ENCODE measurements at regions not wholly inside any gene's neighbourhood (a gene's known extent, or its start where the extent isn't known, plus 50 kb on each side); places are given as distances from the start of the nearest gene placed in this dataset.
"Not testable (repeated sequence)": the region's sequence is repeated elsewhere in the genome, so short reads cannot be mapped to it uniquely, and the experiment has no call there.

DNA sequence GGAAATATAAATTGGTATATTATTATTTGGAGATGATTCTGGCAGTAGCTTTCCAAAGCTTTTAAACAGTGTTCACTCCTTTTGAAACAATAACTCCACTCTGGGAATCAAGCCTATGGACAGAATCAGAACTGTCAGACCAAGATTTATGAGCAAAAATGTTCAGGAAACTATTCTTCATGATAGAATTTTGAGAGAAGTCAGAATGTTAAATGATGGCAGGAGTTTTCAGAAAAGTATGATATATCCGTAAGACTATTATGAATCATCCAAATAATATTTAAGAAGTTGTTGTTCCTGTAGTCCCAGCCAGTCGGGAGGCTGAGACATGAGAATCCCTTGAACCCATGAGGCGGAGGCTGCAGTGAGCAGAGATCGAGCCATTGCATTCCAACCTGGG, 50.5 kb upstream of the ADGRG2 start:
- no peak for DNase-seq

DNA sequence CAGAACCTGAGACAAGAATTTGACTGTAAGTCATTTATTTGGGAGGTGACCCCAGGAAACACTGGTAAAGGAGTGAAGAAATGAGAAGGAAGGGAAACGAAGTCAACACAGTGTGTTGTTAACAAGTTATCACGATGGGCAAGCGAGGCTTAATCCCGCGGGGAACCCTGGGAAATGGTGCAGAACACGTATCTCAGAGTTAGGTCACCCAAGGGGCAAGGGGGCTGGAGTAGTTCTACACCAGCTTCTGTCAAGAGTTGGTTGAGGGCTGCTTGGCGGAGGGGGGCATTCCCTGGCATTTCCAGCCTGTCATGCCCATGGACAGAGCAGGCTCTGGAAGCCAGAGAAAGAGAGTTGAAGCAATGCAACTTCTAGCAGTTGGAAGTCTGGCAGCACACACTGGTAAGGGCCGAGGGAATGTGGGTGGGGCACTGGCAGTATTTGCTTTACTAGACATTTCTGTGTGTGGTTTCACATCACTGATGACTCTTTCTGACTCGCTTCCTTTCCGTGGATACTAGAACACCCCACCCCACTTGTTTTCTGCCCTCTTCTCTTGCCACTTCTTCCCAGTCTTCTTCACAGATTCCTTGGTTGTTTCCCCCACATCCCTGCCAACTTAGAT, 52.2 kb upstream of the ADGRG2 start:
- no peak for DNase-seq

DNA sequence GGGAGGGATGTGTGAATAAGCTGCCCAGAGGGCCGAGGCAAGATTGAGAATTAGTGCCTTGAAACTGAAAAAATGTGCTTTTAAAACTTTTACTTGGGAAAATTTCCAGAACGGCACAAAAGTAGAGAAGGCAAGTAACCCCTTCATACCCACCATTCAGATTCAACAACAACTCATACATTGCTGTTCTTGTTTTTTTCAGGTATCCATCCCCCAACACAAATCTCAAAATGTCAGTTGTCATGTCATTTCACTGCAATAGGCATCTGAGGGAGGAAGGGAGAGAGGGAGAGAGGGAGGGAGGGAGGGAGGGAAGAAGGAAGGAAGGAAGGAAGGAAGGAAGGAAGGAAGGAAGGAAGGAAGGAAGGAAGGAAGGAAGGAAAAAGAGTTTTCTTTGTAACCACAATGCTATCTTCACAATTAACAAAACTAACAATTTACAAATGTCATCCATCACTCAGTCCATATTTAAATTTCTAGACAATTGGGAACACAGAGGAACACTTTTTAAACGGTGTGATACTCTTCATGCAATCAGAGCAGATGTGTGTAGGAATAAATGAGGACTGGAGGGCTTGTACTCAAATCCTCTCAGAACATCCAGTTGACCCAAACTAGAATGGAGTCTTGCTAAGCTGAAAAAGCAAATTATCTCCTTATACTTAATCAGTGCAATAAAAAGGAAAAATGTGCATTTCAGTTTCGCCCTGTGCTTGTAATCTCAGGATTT, 54.8 kb upstream of the ADGRG2 start:
- DNase-seq: no peak

DNA sequence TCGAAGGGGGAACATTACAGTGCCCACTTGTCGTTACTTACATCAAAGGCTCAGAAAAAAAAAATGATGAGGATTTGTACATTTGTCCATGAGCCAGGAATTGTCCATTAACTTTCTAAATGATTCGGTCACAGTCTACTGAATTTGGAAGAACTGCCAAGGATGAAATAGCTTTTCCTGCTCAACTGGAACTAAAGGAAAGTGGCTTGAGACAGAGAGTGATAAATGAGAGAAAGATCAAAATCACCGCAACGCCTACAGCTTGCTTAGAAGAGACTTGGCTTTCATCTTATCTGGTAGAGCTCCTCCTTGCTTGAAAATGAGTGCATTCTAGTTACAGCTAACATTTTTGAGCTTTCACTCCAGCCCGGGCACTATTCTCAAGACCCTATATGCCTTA, 55.5 kb upstream of the ADGRG2 start:
- DNase-seq: peak; percentile 8

DNA sequence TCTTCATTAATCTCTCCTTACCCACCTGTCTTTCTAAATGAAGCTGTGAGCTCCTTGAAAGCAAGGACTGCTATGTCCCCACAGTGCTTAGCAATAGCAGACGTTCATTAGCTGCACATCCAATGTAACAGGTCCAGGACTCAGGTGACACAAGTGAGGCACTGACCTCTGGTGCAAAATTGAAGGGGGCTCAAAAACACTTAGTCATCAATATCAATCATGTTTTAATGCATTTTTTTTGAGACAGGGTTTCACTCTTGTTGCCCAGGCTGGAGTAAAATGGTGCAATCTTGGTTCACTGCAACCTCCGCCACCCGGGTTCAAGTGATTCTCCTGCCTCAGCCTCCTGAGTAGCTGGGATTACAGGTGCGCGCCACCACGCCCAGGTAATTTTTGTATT, 56.1 kb upstream of the ADGRG2 start:
- no peak for DNase-seq

DNA sequence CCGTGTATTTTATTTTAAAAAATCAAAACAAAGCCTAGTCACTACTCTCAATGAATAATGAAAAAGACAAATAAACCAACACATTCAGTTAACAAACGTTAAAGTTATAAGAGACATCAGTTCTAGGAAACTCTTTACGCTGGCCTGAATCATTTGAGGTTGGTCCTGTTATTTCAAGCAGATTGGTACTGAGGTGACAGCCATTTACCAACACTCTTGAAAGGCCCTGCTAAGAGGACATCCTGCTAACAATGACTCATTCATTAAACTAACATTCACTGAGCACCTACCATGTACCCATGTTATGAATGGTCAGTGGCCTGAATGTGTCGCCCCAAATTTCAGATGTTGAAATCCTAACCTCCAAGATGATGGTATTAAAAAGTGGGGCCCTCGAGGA, 57.1 kb upstream of the ADGRG2 start:
- no peak for DNase-seq

DNA sequence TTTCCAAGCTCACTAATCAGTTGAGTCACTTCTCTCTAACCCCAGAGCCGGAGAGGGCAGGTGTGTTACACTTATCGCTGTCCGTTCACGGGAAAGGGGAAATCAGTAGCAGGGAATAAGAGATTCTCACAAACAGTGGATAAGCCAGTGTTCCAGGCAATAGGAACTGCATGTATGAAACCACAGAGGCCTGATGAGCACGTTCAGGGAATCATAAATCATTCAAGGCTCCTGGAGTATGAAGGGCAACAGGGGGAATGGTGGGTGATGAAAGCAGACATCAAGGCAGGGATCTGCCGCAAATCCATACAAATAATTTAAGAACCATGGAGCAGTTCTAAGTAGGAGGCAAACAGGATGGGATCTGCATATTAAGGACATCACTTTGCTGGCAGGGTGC, 59.1 kb upstream of the ADGRG2 start:
- DNase-seq: no peak

DNA sequence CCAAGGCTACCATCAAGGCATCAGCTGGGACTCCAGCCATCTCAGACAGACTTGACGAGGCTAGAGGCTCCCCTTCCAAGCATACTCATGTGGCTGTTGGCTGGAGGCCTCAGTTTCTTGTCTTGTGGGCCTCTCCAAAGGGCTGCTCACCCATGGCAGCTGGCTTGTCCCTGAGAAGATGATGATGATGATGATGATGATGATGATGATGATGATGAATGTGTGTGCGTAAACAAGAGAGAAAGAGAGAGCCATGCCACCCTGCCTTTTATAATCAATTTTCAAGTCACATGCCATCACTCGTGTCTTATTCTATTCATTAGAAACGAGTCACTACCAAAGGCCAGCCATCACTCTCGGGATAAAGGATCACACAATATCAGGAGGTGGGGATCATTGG, 60.5 kb upstream of the ADGRG2 start:
- DNase-seq: no peak

DNA sequence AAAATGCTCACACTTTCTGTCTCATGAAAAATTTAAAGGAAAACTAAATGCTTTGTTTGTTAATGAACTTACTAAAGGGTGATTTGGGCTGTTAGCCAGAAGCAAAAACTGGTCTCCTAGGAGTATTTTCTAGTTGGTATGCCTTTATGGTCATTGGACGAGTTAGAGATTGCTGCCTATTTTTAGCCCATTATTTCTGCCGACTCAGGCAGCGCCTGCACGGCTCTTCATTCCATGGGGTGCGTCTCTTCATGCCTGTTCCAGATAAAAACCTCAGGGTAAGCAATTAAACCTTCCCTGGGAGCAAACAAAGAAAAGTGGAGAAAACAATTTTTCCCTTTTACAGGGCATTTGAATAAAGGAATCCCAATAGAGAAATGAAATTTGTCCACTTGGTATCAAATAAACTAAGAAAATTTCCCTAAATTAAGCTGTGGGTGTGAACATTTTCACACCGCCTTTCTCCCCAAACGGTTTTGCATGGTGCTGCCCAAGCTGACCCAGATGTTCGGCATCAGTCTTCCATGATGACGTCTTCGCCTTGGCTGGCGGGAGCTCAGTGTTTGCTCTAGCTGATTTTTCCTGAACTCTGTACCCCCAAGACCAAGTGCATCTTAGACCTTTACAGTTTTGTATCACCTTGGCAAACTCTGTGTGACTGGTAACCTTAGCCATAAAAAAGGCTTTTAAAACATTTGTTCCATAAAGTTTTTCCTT, 61.7 kb upstream of the ADGRG2 start:
- no peak for DNase-seq

DNA sequence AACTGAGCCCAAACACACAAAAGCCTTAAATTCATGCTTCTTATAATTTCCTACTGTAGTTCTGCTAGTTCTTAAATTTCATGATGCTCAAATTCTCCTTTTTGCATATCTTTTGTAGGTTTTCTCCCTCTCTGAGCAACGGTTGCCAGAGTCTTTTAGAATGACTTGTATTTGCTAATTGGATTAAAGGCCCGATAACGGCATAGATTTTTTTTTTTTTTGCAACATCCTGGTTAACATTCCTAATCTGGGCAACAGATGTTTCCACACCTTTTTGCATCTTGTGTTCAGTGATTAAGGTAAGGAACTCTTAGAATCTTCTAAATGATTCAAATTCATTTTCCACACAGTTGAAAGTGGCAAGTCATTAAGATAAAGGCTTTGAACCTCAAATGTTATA, 66.3 kb upstream of the ADGRG2 start:
- no peak for DNase-seq

DNA sequence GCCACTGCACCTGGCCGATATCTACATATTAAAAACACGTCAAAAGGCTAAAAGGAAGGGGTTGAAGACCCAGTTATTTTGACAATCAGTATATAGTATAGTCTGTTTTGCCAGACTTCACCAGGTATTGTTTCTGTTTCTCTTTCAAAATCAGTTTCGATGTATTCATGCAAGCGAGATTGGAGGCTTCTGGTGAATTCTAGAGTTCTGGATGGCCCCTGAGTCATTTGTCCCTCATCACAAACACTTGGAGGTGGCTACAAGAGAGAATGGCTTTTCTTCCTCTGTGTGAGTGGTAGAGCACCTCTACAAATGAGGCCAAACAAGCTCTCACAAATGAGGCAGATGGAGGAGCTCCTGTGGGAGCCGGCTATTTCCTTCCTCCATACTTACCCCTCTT, 68.6 kb upstream of the ADGRG2 start:
- DNase-seq: no peak

DNA sequence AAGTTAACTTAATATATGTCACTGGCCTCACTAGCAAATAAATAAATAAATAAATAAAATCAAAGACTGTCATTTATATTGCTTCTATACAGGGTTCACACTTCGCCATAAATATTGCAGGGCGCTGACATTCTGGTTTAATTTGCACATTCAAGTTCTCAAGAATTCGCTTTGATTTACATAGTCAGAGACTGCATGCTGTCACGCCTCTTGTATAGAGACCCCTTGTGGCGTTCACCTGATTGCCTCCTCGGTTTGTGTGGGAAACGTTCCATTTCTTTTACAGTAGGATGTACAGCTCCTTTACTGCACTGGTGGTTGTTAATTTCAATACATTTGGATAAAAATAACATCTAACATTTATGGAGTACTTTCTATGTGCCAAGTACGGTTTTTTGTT, 71.3 kb upstream of the ADGRG2 start:
- no peak for DNase-seq

DNA sequence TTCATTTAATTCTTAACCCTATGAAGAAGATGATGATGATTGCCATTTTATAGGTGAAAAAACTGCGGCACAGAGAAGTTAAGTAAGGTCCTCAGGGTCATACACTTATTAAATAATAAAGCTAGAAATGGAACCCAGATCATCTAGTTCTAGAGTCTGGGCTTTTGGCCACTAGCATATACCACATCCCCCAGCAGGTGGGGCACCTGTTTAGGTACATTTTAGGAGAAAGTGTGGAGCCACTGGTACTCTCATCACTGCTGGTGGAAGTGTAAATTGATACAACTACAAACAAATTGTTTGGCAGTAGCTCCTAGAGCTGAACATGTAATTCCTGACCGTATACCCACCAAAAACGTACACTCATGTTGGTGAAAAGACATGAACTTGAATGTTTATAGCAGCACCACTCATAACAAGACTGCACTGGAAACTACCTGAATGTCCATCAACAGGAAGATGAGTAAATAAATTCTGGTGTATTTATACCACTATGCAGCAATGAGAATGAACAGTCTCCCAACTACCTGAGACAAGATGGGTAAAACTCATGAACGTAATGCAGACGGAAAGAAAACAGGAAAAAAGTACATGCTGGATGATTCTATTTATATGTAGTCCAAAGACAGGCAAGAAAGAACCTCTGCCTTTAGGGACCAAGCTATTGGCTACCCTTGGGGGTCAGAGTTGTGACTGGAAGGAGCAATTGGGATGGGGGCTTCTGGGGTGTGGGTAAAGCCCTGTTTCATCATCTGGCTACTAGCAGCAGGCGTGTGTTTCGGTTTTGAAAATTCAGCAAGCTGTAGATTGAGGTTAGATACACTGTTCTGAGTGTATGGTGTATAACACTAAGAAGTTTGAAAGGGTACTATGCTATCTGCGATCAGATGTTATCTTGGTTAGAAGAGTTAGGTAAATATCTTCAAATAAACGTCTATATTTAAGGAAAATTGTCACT, 72.3 kb upstream of the ADGRG2 start:
- no peak for DNase-seq

DNA sequence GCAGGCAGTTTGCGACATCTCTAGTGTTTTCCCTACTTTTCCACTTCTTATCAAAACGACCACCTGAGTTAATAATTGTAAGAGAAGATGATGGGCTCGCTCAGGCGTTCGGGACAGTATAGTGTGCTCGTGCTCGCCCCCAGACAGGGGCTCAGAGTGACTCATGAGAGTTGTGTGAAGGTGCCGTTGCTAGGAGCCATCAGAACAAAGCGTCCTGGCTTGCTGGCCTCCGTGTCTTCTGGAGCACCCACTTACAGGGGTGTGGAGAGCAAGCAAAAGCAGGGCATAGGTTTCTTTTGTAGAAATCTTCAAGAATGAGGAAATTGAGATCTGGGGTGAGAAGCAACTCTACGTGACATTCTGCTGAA, 73.0 kb upstream of the ADGRG2 start:
- DNase-seq: no peak

DNA sequence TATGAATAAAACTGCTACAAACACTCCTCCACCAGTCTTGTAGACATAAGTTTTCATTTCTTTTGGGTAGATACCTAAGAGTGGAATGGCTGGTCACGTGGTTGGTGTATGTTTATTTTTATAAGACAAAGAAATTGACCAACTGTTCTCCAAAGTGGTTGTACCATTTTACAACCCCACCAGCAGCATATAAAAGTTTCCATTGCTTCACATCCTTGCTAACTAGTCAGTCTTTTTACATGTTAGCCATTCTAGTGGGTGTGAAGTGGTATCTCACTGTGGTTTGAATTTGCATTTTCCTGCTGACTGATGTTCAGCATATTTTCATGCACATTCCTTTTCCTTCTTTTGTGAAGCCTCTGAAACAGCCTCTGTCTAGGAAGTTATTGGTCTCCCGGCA, 76.2 kb upstream of the ADGRG2 start:
- no peak for DNase-seq

DNA sequence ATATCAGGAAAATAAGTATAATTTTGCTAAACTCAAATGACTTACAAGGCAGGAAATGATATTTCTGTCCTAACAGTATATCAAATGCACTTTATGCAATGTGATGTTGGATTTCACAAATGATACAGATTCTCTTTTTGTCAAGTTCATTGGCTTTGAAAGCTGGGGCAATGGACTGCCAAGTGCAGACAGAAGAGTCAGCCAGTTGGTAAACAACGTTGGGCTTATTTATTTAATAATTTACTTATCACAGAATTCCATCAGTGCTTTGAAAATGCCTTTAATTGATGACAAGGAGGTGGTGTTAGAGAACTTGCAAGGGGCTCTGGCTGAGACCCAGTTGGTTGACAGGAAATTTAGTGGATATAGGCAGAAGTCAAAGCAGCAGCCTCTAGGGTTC, 79.9 kb upstream of the ADGRG2 start:
- DNase-seq: no peak

DNA sequence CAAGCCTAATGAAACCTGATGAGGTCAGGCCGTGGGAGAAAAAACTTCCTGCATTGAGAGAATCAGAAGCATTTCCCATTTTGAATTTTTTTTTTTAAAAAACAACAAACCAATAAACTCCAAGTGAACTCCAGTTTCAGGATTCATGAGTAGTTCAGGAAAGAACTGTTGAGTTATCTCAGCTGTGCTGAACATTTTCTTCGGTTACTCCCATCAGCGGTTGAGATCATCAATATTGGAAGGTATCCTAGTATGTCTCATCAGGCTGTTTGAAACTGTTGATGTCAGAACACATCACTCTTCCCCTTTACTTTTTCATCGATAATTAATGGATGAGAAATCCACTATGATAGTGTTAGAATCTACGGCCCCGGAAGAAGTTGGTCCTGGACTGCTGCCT, 82.4 kb upstream of the ADGRG2 start:
- DNase-seq: no peak

DNA sequence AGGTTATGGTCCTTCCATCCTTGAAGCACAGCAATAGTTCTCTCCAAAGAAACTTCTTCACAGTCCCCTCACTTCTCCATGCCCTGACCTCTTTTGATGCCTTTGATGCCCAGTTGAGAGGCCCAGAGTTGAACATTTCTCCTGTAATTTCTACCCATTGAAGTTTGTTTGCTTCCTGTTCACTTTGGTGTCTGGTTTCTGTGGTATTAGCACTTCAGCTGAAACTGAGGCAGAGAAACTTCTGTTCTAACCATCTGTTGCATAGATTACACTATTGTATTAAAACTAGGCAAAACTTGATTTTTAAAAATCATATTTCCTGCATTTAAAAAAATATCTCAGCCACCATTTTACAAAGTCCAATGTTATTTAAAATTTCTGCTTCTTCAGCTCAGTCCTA, 89.8 kb upstream of the ADGRG2 start:
- no peak for DNase-seq

DNA sequence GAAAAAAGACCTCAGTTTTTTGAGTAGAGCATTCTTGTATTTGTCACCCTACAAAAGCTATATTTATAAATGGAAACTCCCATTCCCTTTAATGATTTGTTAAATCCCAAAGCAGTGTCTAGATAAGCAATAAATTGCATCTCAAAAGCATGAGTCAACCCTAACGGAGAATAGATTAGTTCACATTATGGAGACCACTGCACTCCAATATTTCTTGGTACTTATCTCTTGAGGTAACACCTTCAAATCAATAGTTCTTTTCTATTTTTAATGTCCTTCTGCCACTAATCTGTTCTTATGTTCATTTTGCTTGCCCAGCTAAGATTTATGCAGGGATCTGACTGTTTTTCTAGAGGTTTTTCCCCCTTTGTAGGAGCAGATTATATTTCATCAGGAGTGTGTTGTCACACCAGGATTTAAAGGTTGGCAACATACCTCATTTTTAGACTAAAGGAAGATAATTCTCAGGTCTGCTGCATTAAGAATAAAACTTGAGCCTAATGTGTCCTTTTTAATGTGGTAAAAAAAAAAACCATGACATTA, 91.4 kb upstream of the ADGRG2 start:
- no peak for DNase-seq

DNA sequence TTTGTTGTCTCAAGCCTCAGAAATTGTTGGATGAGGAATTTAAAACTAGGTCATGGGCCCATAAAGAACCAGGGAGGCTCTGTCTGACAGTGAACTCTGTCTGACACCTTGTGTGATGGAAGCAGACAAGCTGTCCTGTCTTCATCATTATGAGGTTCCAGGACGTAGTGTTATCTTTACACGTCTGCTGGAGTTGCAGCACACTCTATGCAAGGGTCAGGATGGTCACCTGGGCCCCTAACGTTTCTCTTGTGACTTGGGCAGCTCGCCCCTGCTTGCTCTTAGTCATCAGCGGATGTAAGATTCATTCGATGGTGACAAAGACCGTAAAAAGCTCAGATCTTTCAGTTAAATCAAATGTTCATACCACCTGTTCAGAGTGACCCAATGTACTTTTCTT, 92.0 kb upstream of the ADGRG2 start:
- no peak for DNase-seq

DNA sequence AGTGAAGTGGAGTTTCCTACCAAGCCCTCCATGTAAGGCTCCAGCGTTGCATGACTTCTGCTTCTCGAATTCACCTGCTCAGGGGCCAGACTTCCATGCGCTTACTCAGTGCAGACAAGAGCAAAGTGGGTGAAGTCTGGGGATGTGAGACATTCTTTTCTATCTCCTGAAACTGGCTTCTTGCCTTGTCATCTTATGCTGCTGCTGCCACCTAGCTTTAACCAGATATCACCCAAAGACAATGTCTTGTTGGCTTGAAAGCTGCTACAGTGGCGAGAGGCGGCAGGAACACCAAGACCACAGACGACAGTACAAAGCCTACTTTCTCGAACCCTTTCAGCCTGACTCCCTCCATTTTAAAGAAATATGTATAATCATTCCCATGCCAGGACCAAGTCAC, 103.6 kb upstream of the ADGRG2 start:
- no peak for DNase-seq

DNA sequence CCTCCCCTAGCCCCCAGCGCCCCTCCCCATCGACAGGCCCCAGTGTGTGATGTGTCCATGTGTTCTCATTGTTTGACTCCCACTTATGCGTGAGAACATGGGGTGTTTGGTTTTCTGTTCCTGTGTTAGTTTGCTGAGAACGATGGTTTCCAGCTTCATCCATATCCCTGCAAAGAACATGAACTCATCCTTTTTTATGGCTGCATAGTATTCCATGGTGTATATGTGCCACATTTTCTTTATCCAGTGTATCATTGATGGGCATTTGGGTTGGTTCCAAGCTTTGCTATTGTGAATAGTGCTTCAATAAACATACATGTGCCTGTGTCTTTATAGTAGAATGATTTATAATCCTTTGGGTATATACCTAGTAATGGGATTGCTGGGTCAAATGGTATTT, 107.6 kb upstream of the ADGRG2 start:
- not testable (repeated sequence) for DNase-seq

DNA sequence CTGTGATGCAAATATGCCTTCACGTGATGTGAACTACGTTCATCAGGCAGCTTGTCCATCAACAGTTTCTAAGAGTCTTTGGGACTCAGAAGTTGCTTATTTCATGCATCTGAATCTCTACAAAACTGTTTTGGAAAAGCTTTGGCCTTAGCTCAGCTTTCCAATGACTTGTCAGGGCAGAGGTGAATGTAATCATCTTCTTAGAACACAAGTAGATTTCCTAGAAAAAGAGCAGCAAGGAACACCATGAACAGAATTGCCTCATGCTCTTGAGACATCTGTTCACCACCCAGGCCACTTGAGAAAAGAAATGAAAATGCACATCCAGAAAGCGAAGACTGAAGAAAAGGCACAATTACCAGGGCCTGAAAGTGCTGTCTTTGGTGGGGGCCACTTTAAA, 105.8 kb upstream of the PDHA1 start:
- no peak for DNase-seq

Measured in NCI-H1092 treated with DMSO at 0.1 percent for 48 hours (cell line).